ENCODE measurements at regions not wholly inside any gene's neighbourhood (a gene's known extent, or its start where the extent isn't known, plus 50 kb on each side); places are given as distances from the start of the nearest gene placed in this dataset.

- ATAC-seq (replicated peaks), result no peak
- Mint-ChIP-seq H3K27ac (no peak overlapping the region), H3K36me3 (ENCODE audit: insufficient read depth) (no peaks in the 10 kb centered on the region), H3K9me3 (peaks cover 3 to 10% of the 10 kb centered on the region in 2 donors), H3K4me3 (no peak overlapping the region), H3K4me1 (ENCODE audit: low read depth in 2 of 2) (no peaks in the 10 kb centered on the region), H3K27me3 (no peaks in the 10 kb centered on the region)
- DNase-seq, result no peak
These were observed 1767.0 kb downstream of the MAT2B start for GRCh38 chr5:165272436-165272835.

- Mint-ChIP-seq H3K4me3 (no peak overlapping the region), H3K9me3 (peaks cover 2 to 10% of the 10 kb centered on the region in 2 donors), H3K36me3 (ENCODE audit: insufficient read depth) (no peaks in the 10 kb centered on the region)
These were observed 1772.2 kb downstream of the MAT2B start for GRCh38 chr5:165277661-165278060.

GRCh38 chr5:165282491-165282890 is 1777.1 kb downstream of the MAT2B start:
- no peaks in the 10 kb centered on the region for H3K4me1 Mint-ChIP-seq (ENCODE audit: low read depth in 2 of 2)
- DNase-seq (no peak), ATAC-seq (replicated peaks) (no peak)
- peaks cover 4 to 9% of the 10 kb centered on the region in 2 donors for H3K9me3 Mint-ChIP-seq
- H3K27ac Mint-ChIP-seq, result no peak overlapping the region
- no peak overlapping the region for H3K4me3 Mint-ChIP-seq
- no peaks in the 10 kb centered on the region for H3K27me3 Mint-ChIP-seq
- no peaks in the 10 kb centered on the region for H3K36me3 Mint-ChIP-seq (ENCODE audit: insufficient read depth)

More at GRCh38 chr5:165277661-165278060, 1772.2 kb downstream of the MAT2B start:
- Mint-ChIP-seq H3K4me1 (ENCODE audit: low read depth in 2 of 2) (no peaks in the 10 kb centered on the region), H3K27ac (no peak overlapping the region), H3K27me3 (no peaks in the 10 kb centered on the region)
- ATAC-seq (replicated peaks), result no peak
- no peak for DNase-seq

GRCh38 chr5:165286692-165287091 is 1781.3 kb downstream of the MAT2B start:
- no peak for ATAC-seq (replicated peaks)
- Mint-ChIP-seq H3K4me3 (no peak overlapping the region), H3K36me3 (ENCODE audit: insufficient read depth) (no peaks in the 10 kb centered on the region), H3K4me1 (ENCODE audit: low read depth in 2 of 2) (no peaks in the 10 kb centered on the region), H3K27ac (no peak overlapping the region), H3K27me3 (no peaks in the 10 kb centered on the region), H3K9me3 (peaks cover 6 to 12% of the 10 kb centered on the region in 2 donors)
- no peak for DNase-seq

GRCh38 chr5:165290535-165290934 is 1785.1 kb downstream of the MAT2B start:
- Mint-ChIP-seq H3K4me3 (no peak overlapping the region), H3K27ac (no peak overlapping the region), H3K4me1 (ENCODE audit: low read depth in 2 of 2) (no peaks in the 10 kb centered on the region), H3K36me3 (ENCODE audit: insufficient read depth) (no peaks in the 10 kb centered on the region), H3K27me3 (no peaks in the 10 kb centered on the region), H3K9me3 (peaks cover 8 to 12% of the 10 kb centered on the region in 2 donors)
- DNase-seq, result no peak
- ATAC-seq (replicated peaks), result no peak

- Mint-ChIP-seq H3K4me3 (no peak overlapping the region), H3K27me3 (no peaks in the 10 kb centered on the region), H3K27ac (no peak overlapping the region), H3K36me3 (ENCODE audit: insufficient read depth) (no peaks in the 10 kb centered on the region), H3K4me1 (ENCODE audit: low read depth in 2 of 2) (no peaks in the 10 kb centered on the region), H3K9me3 (peaks cover 0 to 4% of the 10 kb centered on the region in 2 donors)
- DNase-seq (no peak), ATAC-seq (replicated peaks) (no peak)
These were observed 1791.1 kb downstream of the MAT2B start for GRCh38 chr5:165296401-165297130.

- Mint-ChIP-seq H3K9me3 (peaks cover 0 to 2% of the 10 kb centered on the region in 2 donors), H3K4me1 (ENCODE audit: low read depth in 2 of 2) (no peaks in the 10 kb centered on the region), H3K27me3 (no peaks in the 10 kb centered on the region), H3K4me3 (no peak overlapping the region), H3K27ac (no peak overlapping the region), H3K36me3 (ENCODE audit: insufficient read depth) (no peaks in the 10 kb centered on the region)
- ATAC-seq (replicated peaks), result no peak
- DNase-seq, result no peak
These were observed 1798.9 kb downstream of the MAT2B start for GRCh38 chr5:165304193-165304827.

- Mint-ChIP-seq H3K27ac (no peak overlapping the region), H3K27me3 (no peaks in the 10 kb centered on the region), H3K4me3 (no peak overlapping the region), H3K36me3 (ENCODE audit: insufficient read depth) (no peaks in the 10 kb centered on the region), H3K9me3 (peaks cover 9 to 12% of the 10 kb centered on the region in 2 donors), H3K4me1 (ENCODE audit: low read depth in 2 of 2) (no peaks in the 10 kb centered on the region)
- no peak for DNase-seq
- no peak for ATAC-seq (replicated peaks)
These were observed 1800.2 kb downstream of the MAT2B start for GRCh38 chr5:165305596-165305995.

- no peak for DNase-seq
- Mint-ChIP-seq H3K36me3 (ENCODE audit: insufficient read depth) (no peaks in the 10 kb centered on the region), H3K27me3 (no peaks in the 10 kb centered on the region), H3K4me3 (no peak overlapping the region), H3K9me3 (peaks cover 9 to 12% of the 10 kb centered on the region in 2 donors), H3K27ac (no peak overlapping the region), H3K4me1 (ENCODE audit: low read depth in 2 of 2) (no peaks in the 10 kb centered on the region)
- no peak for ATAC-seq (replicated peaks)
These were observed 1804.0 kb downstream of the MAT2B start for GRCh38 chr5:165309446-165309845.

- Mint-ChIP-seq H3K36me3 (ENCODE audit: insufficient read depth) (no peaks in the 10 kb centered on the region), H3K27ac (no peak overlapping the region), H3K27me3 (no peaks in the 10 kb centered on the region), H3K9me3 (peaks cover 11 to 12% of the 10 kb centered on the region in 2 donors), H3K4me3 (no peak overlapping the region), H3K4me1 (ENCODE audit: low read depth in 2 of 2) (no peaks in the 10 kb centered on the region)
- DNase-seq (no peak), ATAC-seq (replicated peaks) (no peak)
These were observed 1804.6 kb downstream of the MAT2B start for GRCh38 chr5:165310031-165310430.

GRCh38 chr5:165321912-165322311 is 1816.5 kb downstream of the MAT2B start:
- no peaks in the 10 kb centered on the region for H3K9me3 Mint-ChIP-seq
- no peak overlapping the region for H3K27ac Mint-ChIP-seq
- DNase-seq, result no peak
- H3K27me3 Mint-ChIP-seq, result no peaks in the 10 kb centered on the region
- no peaks in the 10 kb centered on the region for H3K36me3 Mint-ChIP-seq (ENCODE audit: insufficient read depth)
- no peaks in the 10 kb centered on the region for H3K4me1 Mint-ChIP-seq (ENCODE audit: low read depth in 2 of 2)
- no peak for ATAC-seq (replicated peaks)
- H3K4me3 Mint-ChIP-seq, result no peak overlapping the region

GRCh38 chr5:165325221-165325620 is 1819.8 kb downstream of the MAT2B start:
- no peaks in the 10 kb centered on the region for H3K4me1 Mint-ChIP-seq (ENCODE audit: low read depth in 2 of 2)
- H3K9me3 Mint-ChIP-seq, result peaks cover 0 to under 1% of the 10 kb centered on the region in 2 donors
- no peak overlapping the region for H3K4me3 Mint-ChIP-seq
- no peaks in the 10 kb centered on the region for H3K27me3 Mint-ChIP-seq
- no peak overlapping the region for H3K27ac Mint-ChIP-seq
- ATAC-seq (replicated peaks), result no peak
- no peak for DNase-seq
- no peaks in the 10 kb centered on the region for H3K36me3 Mint-ChIP-seq (ENCODE audit: insufficient read depth)

- ATAC-seq (replicated peaks), result no peak
- DNase-seq, result no peak
- no peak overlapping the region for H3K4me3 Mint-ChIP-seq
- H3K27ac Mint-ChIP-seq, result no peak overlapping the region
- H3K27me3 Mint-ChIP-seq, result no peaks in the 10 kb centered on the region
- H3K4me1 Mint-ChIP-seq (ENCODE audit: low read depth in 2 of 2), result no peaks in the 10 kb centered on the region
- H3K36me3 Mint-ChIP-seq (ENCODE audit: insufficient read depth), result no peaks in the 10 kb centered on the region
- H3K9me3 Mint-ChIP-seq, result peaks cover 0 to 2% of the 10 kb centered on the region in 2 donors
These were observed 1822.2 kb downstream of the MAT2B start for GRCh38 chr5:165327631-165328030.

- H3K4me3 Mint-ChIP-seq, result no peak overlapping the region
- no peak for ATAC-seq (replicated peaks)
- DNase-seq, result no peak
- H3K4me1 Mint-ChIP-seq (ENCODE audit: low read depth in 2 of 2), result no peaks in the 10 kb centered on the region
- peaks cover 4 to 8% of the 10 kb centered on the region in 2 donors for H3K9me3 Mint-ChIP-seq
- no peaks in the 10 kb centered on the region for H3K36me3 Mint-ChIP-seq (ENCODE audit: insufficient read depth)
- no peaks in the 10 kb centered on the region for H3K27me3 Mint-ChIP-seq
- no peak overlapping the region for H3K27ac Mint-ChIP-seq
These were observed 1823.4 kb downstream of the MAT2B start for GRCh38 chr5:165328846-165329245.

Data from effector memory CD8-positive, alpha-beta T cell (primary cell).